PC-3 (cell line): ENCODE measurements at regions not wholly inside any gene's neighbourhood (a gene's known extent, or its start where the extent isn't known, plus 50 kb on each side); places are given as distances from the start of the nearest gene placed in this dataset.

Experiments used
- ATAC-seq: fragments of 200-7000 bp; cut with Tn5 transposase; 2 replicates; pipeline ENCODE4 v1.9.1; 2020; ENCODE audit warnings: mild to moderate bottlenecking, moderate library complexity
- BruUV-seq: library from RNA; stranded (reverse); fragments of 400-500 nt; replicated peaks from 2 replicates; lab custom pipeline; 2021; lab: Mats Ljungman, UMichigan
- CTCF ChIA-PET: fragments of 300-600 bp; sonication (Branson Sonifier 250); formaldehyde crosslinking; loops from one replicate; lab custom pipeline; 2022; ENCODE audit warnings: antibody characterized with exemption; lab: Charles Lee
- POLR2A ChIA-PET: fragments of 300-600 bp; sonication (Branson Sonifier 250); formaldehyde crosslinking; loops from one replicate; lab custom pipeline; 2022; ENCODE audit warnings: antibody characterized with exemption; ENCODE audit not compliant: unreplicated experiment; lab: Charles Lee
- DNase-seq: peaks from one replicate; pipeline ENCODE4 v3.0.0-alpha.2; 2015
- H2AFZ ChIP-seq: fragments of 300-600 bp; sonication (generic); 2 replicates; pipeline ENCODE4 v1.6.0; 2016; ENCODE audit warnings: antibody characterized with exemption, low read length
- H3F3A ChIP-seq: fragments of 300-600 bp; sonication (generic); one replicate; pipeline ENCODE4 v1.6.0; 2017; ENCODE audit warnings: antibody characterized with exemption, low read length, control low read depth, mild to moderate bottlenecking; ENCODE audit not compliant: unreplicated experiment
- H3K27ac ChIP-seq: fragments of 300-600 bp; sonication (generic); 2 replicates; pipeline ENCODE4 v1.5.1; 2016; ENCODE audit warnings: mild to moderate bottlenecking, low read length
- H3K27me3 ChIP-seq: fragments of 300-600 bp; sonication (generic); 2 replicates; pipeline ENCODE4 v1.6.1; 2016; ENCODE audit warnings: low read length, mixed read lengths
- H3K36me3 ChIP-seq: fragments of 300-600 bp; sonication (generic); 2 replicates; pipeline ENCODE4 v1.6.1; 2016; ENCODE audit warnings: low read depth, mixed run types, low read length, mixed read lengths
- H3K4me1 ChIP-seq: fragments of 300-600 bp; sonication (generic); 2 replicates; pipeline ENCODE4 v1.5.1; 2016; ENCODE audit warnings: low read length; ENCODE audit not compliant: insufficient read depth
- H3K4me2 ChIP-seq: fragments of 300-600 bp; sonication (generic); 2 replicates; pipeline ENCODE4 v1.6.0; 2016; ENCODE audit warnings: low read length
- H3K4me3 ChIP-seq: fragments of 300-600 bp; sonication (generic); 2 replicates; pipeline ENCODE4 v1.5.1; 2016; ENCODE audit warnings: mild to moderate bottlenecking, low read length, mixed read lengths
- H3K79me2 ChIP-seq: fragments of 300-600 bp; sonication (generic); 2 replicates; pipeline ENCODE4 v1.6.1; 2017; ENCODE audit warnings: low read length, mixed read lengths
- H3K9ac ChIP-seq: fragments of 300-600 bp; sonication (generic); 2 replicates; pipeline ENCODE4 v1.6.0; 2016; ENCODE audit warnings: mild to moderate bottlenecking, low read length
- H3K9me2 ChIP-seq: fragments of 300-600 bp; sonication (generic); replicated peaks from 2 replicates; pipeline ENCODE4 v1.6.1; 2016; ENCODE audit warnings: mixed run types, low read length, mixed read lengths
- H3K9me3 ChIP-seq: fragments of 300-600 bp; sonication (generic); 2 replicates; pipeline ENCODE4 v1.6.1; 2016; ENCODE audit warnings: low read length, mixed read lengths
- H4K20me1 ChIP-seq: fragments of 300-600 bp; sonication (generic); 2 replicates; pipeline ENCODE4 v1.6.1; 2016; ENCODE audit warnings: low read length, mixed read lengths
- EZH2 ChIP-seq: fragments of 300-600 bp; sonication (generic); IDR thresholded peaks from one replicate; pipeline ENCODE4 v1.6.1; 2017; ENCODE audit warnings: antibody characterized with exemption, mild to moderate bottlenecking, low read length; ENCODE audit not compliant: unreplicated experiment
- EZH2phosphoT487 ChIP-seq: fragments of 300-600 bp; sonication (generic); IDR thresholded peaks from 2 replicates; pipeline ENCODE4 v1.6.1; 2018; ENCODE audit warnings: mild to moderate bottlenecking, antibody characterized with exemption, low read length, borderline replicate concordance
- intact Hi-C: fragments of 100-400 bp; cut with micrococcal nuclease; formaldehyde crosslinking; loops from 2 replicates; pipeline ENCODE4 v1.9.0; 2023
- TF ChIP-seq, protein P1 (sequence below): fragments of 300-600 bp; sonication (generic); conservative IDR thresholded peaks from 2 replicates; pipeline ENCODE4 v1.5.1; 2017; ENCODE audit warnings: antibody characterized with exemption, low read depth, mild to moderate bottlenecking, low read length

DNA sequence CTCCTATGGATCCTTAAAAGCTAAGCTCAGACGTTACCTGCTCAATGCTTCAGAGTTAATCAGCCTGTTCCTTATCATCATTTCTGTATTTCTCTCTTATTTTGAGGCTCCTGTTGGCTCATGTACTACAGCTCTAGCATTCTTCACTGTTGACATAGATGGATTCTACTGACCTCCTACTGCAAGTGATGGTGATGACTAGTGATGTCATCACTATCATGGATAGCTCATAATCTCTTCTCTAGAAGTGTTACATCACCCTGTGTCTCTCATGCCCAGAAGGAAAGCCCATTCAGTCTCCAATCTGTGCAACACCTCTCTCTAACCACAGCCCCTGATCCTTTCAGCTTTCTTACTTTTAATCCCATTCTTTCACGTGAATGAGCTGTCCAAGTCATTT lies 168.2 kb upstream of the DPT start:
- no peaks in the 10 kb centered on the region; the same call in none of the 2 replicates for H3K9me2 ChIP-seq
- no peak overlapping the region for H3K4me3 ChIP-seq
- H3K9me3 ChIP-seq = no peaks in the 10 kb centered on the region
- H3K79me2 ChIP-seq = no peaks in the 10 kb centered on the region
- no peak for TF ChIP-seq EZH2phosphoT487
- TF ChIP-seq, protein P1, sequence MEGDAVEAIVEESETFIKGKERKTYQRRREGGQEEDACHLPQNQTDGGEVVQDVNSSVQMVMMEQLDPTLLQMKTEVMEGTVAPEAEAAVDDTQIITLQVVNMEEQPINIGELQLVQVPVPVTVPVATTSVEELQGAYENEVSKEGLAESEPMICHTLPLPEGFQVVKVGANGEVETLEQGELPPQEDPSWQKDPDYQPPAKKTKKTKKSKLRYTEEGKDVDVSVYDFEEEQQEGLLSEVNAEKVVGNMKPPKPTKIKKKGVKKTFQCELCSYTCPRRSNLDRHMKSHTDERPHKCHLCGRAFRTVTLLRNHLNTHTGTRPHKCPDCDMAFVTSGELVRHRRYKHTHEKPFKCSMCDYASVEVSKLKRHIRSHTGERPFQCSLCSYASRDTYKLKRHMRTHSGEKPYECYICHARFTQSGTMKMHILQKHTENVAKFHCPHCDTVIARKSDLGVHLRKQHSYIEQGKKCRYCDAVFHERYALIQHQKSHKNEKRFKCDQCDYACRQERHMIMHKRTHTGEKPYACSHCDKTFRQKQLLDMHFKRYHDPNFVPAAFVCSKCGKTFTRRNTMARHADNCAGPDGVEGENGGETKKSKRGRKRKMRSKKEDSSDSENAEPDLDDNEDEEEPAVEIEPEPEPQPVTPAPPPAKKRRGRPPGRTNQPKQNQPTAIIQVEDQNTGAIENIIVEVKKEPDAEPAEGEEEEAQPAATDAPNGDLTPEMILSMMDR = no peak
- TF ChIP-seq EZH2 = no peak
- POLR2A ChIA-PET = no interaction called here
- no peak overlapping the region for H3K9ac ChIP-seq
- DNase-seq (no peak), ATAC-seq (no peak)
- no peaks in the 10 kb centered on the region for H3K27me3 ChIP-seq
- no peaks in the 10 kb centered on the region for H3F3A ChIP-seq
- intact Hi-C loops = no loop called here
- no peaks in the 10 kb centered on the region for H4K20me1 ChIP-seq
- no peak overlapping the region for H3K27ac ChIP-seq
- BruUV-seq = no TSS peak
- no peaks in the 10 kb centered on the region for H3K36me3 ChIP-seq
- H3K4me1 ChIP-seq = 0 out of 2 replicates have a peak, but pooled peaks cover 8% of the 10 kb centered on the region
- no peak overlapping the region for H2AFZ ChIP-seq
- H3K4me2 ChIP-seq = no peak overlapping the region
- CTCF ChIA-PET = no interaction called here

DNA sequence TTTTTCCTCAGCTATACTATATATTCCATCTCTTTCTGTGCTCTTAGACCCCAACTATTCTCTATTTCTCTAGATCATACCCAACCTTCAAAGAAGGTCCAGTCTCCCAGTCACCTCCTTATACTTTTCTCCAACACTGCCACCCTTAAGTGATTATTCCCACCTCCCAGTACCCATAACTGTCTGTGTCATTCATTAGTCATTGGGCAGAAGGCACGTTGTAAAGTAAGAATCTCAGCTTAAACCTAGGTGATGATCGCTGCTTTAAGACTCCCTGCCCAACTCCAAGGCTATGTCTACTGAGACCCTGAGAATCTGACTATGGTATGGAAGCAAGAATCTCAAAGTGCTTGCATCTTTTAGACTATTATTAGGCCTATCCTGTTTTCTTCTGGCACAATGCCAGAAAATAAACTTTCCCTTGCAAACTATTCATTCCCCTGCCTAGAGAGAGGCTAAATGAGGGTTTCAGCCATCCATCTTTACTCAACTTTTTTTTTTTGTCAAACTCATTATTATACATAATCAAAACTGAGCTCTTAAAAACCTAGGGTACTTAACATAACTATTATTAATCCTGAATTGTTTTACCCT lies 174.3 kb upstream of the DPT start:
- H3K27me3 ChIP-seq = no peaks in the 10 kb centered on the region
- H3F3A ChIP-seq = no peaks in the 10 kb centered on the region
- no peaks in the 10 kb centered on the region for H3K36me3 ChIP-seq
- intact Hi-C loops = loop anchor here (2.0 kb wide), 1 partner anchor 43 kb away; no protein-coding TSS in a partner anchor
- TF ChIP-seq EZH2phosphoT487 (no peak), EZH2 (no peak)
- TF ChIP-seq, protein P1 = no peak
- POLR2A ChIA-PET = no interaction called here
- H3K9me3 ChIP-seq = no peaks in the 10 kb centered on the region
- CTCF ChIA-PET = no interaction called here
- DNase-seq (peak; percentile 73), ATAC-seq (peak; percentile 66)
- H3K27ac ChIP-seq = 0 out of 2 replicates have a peak overlapping the region, but pooled peaks have one; percentile 5
- H3K4me3 ChIP-seq = no peak overlapping the region
- H3K79me2 ChIP-seq = no peaks in the 10 kb centered on the region
- BruUV-seq = no TSS peak
- peak overlapping the region; percentile 8; the same call in 1 of the 2 replicates for H3K4me2 ChIP-seq
- no peak overlapping the region for H2AFZ ChIP-seq
- peaks cover 46% of the 10 kb centered on the region for H3K4me1 ChIP-seq
- no peaks in the 10 kb centered on the region for H4K20me1 ChIP-seq
- H3K9me2 ChIP-seq = no peaks in the 10 kb centered on the region; the same call in none of the 2 replicates
- H3K9ac ChIP-seq = no peak overlapping the region

DNA sequence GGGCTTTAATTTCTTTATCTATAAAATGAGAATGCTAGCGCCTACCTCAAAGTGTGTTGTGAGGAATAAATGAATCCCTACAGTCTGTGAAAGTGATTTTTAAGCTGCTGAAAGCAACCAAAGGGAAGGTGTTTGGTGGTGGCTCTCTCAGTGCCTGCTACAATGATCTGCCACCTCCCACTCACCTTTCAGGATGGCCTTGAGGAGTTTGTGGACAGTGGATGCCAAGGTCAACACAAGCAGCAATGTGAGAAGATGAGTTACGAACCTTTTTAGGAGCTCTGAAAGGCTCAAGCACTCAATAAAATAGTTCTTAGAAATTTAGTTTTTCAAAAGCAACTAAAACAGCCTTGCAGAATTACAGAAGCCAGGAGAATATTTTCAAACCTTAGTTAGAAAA lies 176.6 kb upstream of the DPT start:
- H3K9me3 ChIP-seq = no peaks in the 10 kb centered on the region
- no peak for ATAC-seq
- no peak overlapping the region for H2AFZ ChIP-seq
- H3K36me3 ChIP-seq = no peaks in the 10 kb centered on the region
- POLR2A ChIA-PET = no interaction called here
- no peak for DNase-seq
- no peak for TF ChIP-seq EZH2
- TF ChIP-seq, protein P1 = no peak
- no peak for TF ChIP-seq EZH2phosphoT487
- no peaks in the 10 kb centered on the region for H4K20me1 ChIP-seq
- H3F3A ChIP-seq = no peaks in the 10 kb centered on the region
- intact Hi-C loops = loop anchor here (5.0 kb wide), 1 partner anchor 198 kb away; no protein-coding TSS in a partner anchor
- no peaks in the 10 kb centered on the region for H3K27me3 ChIP-seq
- peaks cover 46% of the 10 kb centered on the region for H3K4me1 ChIP-seq
- no peaks in the 10 kb centered on the region; the same call in 1 of the 2 replicates for H3K9me2 ChIP-seq
- H3K27ac ChIP-seq = peak overlapping the region; percentile 95
- H3K4me3 ChIP-seq = no peak overlapping the region
- CTCF ChIA-PET = no interaction called here
- no peaks in the 10 kb centered on the region for H3K79me2 ChIP-seq
- BruUV-seq = no TSS peak
- H3K4me2 ChIP-seq = 0 out of 2 replicates have a peak overlapping the region, but pooled peaks have one; percentile 72
- H3K9ac ChIP-seq = peak overlapping the region; percentile 75; the same call in 1 of the 2 replicates
